ENCODE measurements at regions not wholly inside any gene's neighbourhood (a gene's known extent, or its start where the extent isn't known, plus 50 kb on each side); places are given as distances from the start of the nearest gene placed in this dataset.

GRCh38 chr2:192267484-192267883, 72.8 kb upstream of the TMEFF2 start:
- H3K4me3 ChIP-seq (ENCODE audit: low read depth, low read length) = no peak overlapping the region
- DNase-seq (ENCODE audit: low read depth) = no peak
- no peak for TF ChIP-seq CTCF (conservative IDR thresholded peaks at IDR 0.05; ENCODE audit: low read depth, low read length)

GRCh38 chr2:192265751-192266150, 71.0 kb upstream of the TMEFF2 start:
- no peak overlapping the region for H3K4me3 ChIP-seq (ENCODE audit: low read depth, low read length)
- DNase-seq (ENCODE audit: low read depth) = no peak
- TF ChIP-seq CTCF (conservative IDR thresholded peaks at IDR 0.05; ENCODE audit: low read depth, low read length) = no peak

- H3K4me3 ChIP-seq (ENCODE audit: low read depth, low read length) = no peak overlapping the region
- TF ChIP-seq CTCF (conservative IDR thresholded peaks at IDR 0.05; ENCODE audit: low read depth, low read length) = no peak
- DNase-seq (ENCODE audit: low read depth) = no peak
Measured at GRCh38 chr2:192254444-192254843, 59.7 kb upstream of the TMEFF2 start.

- H3K4me3 ChIP-seq (ENCODE audit: low read depth, low read length) = no peak overlapping the region
- DNase-seq (ENCODE audit: low read depth) = no peak
Measured at GRCh38 chr2:192253692-192254091, 59.0 kb upstream of the TMEFF2 start.

GRCh38 chr2:192250961-192251360, 56.2 kb upstream of the TMEFF2 start:
- no peak for DNase-seq (ENCODE audit: low read depth)
- TF ChIP-seq CTCF (conservative IDR thresholded peaks at IDR 0.05; ENCODE audit: low read depth, low read length) = no peak
- no peak overlapping the region for H3K4me3 ChIP-seq (ENCODE audit: low read depth, low read length)

More at GRCh38 chr2:192253692-192254091, 59.0 kb upstream of the TMEFF2 start:
- no peak for TF ChIP-seq CTCF (conservative IDR thresholded peaks at IDR 0.05; ENCODE audit: low read depth, low read length)

- no peak for DNase-seq (ENCODE audit: low read depth)
- no peak for TF ChIP-seq CTCF (conservative IDR thresholded peaks at IDR 0.05; ENCODE audit: low read depth, low read length)
- H3K4me3 ChIP-seq (ENCODE audit: low read depth, low read length) = no peak overlapping the region
Measured at GRCh38 chr2:192247456-192247855, 52.7 kb upstream of the TMEFF2 start.

- no peak for TF ChIP-seq CTCF (conservative IDR thresholded peaks at IDR 0.05; ENCODE audit: low read depth, low read length)
Measured at GRCh38 chr2:192246297-192246696, 51.6 kb upstream of the TMEFF2 start.

More at GRCh38 chr2:192246297-192246696, 51.6 kb upstream of the TMEFF2 start:
- H3K4me3 ChIP-seq (ENCODE audit: low read depth, low read length) = no peak overlapping the region
- no peak for DNase-seq (ENCODE audit: low read depth)
